ENCODE measurements at regions not wholly inside any gene's neighbourhood (a gene's known extent, or its start where the extent isn't known, plus 50 kb on each side); places are given as distances from the start of the nearest gene placed in this dataset.
A peak's percentile ranks its signal among the peaks of the same experiment; 100 is the strongest.
"Not testable (repeated sequence)": the region's sequence is repeated elsewhere in the genome, so short reads cannot be mapped to it uniquely, and the experiment has no call there.

DNA sequence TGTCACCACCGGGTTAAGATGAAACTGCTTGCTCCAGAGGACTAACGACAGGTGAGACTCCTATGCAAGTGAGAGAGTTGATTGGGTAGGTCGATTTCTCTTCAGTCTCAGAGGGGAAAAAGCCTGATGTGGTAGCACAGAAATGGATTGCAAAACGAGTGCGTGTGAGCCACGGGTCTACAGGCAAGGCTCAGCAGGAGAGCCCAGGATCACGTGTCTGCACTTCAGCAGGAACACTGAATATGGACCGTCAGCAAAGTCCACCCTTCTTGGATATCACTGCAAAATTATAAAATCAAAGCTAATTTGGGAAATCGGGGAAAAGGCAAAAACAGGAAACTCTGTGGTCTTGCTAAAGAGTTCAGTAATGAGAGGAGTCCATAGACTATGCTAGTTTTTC, 107.7 kb upstream of the ZNF648 start:
- no peak for DNase-seq (ENCODE audit: extremely low read depth in 1 of 2, low read depth in 1 of 2)

DNA sequence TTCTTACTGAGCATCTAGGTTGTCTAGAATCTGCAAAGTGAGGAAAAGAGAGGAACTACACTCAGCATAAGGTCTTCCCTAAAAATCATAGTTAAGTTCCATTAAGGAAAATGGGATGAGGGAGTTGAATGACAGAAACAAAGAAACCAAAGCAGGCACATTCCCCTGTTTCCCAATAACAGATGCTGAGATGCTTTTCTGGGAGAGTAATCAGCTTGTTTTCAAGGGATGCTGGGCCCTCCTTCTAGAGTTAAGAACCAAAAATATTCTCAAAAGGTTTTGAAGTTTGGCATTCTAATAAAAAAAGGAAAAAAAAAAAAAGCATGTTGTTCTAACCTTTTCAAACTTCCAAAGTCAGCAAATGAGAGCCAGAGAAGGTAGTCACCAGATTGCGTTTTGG, 105.2 kb upstream of the ZNF648 start:
- DNase-seq (ENCODE audit: extremely low read depth in 1 of 2, low read depth in 1 of 2) = no peak

DNA sequence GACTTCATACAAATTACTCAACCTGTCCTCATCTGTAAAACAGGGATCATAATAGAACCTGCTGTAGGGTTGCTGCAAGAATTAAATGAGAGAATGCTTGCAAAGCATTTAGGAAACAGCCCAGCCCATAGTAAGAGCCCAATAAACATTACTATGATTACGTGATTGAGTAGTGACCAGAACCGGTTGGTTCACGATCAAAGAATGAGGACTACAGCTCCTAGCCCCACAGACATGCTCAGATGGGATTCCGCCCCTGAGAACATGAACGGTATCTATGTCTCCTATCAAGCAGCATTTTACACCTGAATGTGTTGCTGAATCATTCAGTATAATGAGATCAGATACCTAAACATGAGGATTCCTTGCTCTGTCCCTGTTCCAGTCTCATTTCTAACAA, 104.8 kb upstream of the ZNF648 start:
- no peak for DNase-seq (ENCODE audit: extremely low read depth in 1 of 2, low read depth in 1 of 2)

- no peak for DNase-seq (ENCODE audit: extremely low read depth in 1 of 2, low read depth in 1 of 2)
Observed at GRCh38 chr1:182164273-182164672, 102.8 kb upstream of the ZNF648 start.

DNA sequence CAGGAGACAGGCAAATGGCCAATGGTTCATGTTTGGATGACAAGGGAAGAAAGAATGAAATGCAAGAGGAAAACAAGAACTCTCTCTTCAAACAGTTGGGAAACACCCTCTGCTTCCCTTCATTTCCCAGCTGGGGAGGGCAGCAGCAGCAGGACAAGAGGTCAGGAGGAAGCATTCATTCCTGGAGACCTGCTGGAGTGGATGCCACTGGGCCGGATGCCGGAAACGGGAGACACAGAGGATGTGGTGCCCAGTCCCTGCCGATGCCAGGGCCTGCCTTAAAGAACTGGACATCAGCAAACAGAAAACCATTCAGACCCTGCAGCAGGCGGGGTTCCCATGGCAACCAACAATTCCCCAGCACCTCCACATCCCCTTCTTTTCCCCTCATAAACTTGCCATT, 102.3 kb upstream of the ZNF648 start:
- no peak for DNase-seq (ENCODE audit: extremely low read depth in 1 of 2, low read depth in 1 of 2)

DNA sequence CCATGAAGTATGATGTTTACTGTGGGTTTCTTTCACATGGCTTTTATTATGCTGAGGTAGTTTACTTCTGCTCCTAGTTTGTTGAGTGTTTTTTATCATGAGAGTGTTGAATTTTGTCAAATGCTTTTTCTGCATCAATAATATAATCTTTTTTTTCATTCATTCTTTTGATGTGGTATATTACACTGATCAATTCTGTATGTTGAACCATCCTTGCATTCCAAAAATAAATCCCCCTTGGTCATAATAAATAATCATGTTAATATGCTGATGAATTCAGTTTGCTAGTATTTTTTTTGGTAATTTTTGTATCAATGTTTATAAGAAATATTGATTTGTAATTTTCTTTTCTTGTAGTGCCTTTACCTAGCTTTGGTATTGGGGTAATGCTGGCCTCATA, 97.9 kb upstream of the ZNF648 start:
- no peak for DNase-seq (ENCODE audit: extremely low read depth in 1 of 2, low read depth in 1 of 2)

- DNase-seq (ENCODE audit: extremely low read depth in 1 of 2, low read depth in 1 of 2) = no peak
Observed at GRCh38 chr1:182157187-182157586, 95.7 kb upstream of the ZNF648 start.

GRCh38 chr1:182154425-182154824, 92.9 kb upstream of the ZNF648 start:
- DNase-seq (ENCODE audit: extremely low read depth in 1 of 2, low read depth in 1 of 2) = not testable (repeated sequence)

DNA sequence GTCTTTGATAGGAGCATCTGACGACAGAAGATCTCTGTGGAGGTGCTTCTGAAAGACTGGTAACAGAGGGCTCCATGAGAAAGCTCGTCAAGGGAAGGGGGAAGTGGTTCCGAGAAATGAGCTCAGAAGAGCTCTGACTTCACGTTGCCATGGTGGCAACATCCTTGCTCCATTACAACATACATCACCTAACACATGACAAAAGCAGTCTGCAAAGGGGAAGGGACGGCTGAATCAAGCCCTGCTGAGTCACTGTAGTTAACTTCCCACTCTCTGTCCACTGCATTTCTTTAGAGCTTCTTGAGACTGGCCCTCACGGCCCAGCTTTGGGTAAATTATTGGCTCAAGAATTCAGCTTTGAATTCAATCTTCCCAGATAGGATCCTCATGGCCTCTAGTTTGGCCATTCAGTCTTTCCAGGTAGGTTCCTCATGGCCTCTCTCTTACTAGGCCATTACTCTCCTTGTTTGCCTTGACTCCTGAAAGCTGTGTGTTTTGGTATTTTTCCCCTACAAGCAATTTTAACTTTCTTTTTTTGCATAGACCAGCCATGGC, 88.0 kb upstream of the ZNF648 start:
- DNase-seq (ENCODE audit: extremely low read depth in 1 of 2, low read depth in 1 of 2) = peak in 1 of 2 donors; percentile 3

DNA sequence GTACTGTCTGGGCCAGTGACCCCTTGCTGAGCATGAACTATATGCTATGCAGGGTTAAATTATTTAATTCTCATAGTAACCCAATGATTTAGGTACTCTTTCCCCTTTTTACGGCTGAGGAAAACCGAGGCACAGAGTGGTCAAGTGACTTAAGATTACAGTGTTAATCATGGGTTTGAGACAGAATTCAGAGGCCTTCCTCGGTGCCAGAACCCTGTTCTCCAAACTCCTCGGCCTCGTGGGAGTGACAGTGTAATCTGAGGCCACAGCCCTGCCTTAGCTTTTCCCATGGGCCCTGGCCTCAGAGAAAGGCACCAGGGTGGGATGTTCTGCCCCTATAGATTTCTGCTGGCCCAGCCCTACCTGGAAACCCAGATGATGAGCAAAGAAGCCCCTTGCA, 86.4 kb upstream of the ZNF648 start:
- no peak for DNase-seq (ENCODE audit: extremely low read depth in 1 of 2, low read depth in 1 of 2)

- DNase-seq (ENCODE audit: extremely low read depth in 1 of 2, low read depth in 1 of 2) = no peak
Observed at GRCh38 chr1:182147136-182147820, 85.8 kb upstream of the ZNF648 start.

DNA sequence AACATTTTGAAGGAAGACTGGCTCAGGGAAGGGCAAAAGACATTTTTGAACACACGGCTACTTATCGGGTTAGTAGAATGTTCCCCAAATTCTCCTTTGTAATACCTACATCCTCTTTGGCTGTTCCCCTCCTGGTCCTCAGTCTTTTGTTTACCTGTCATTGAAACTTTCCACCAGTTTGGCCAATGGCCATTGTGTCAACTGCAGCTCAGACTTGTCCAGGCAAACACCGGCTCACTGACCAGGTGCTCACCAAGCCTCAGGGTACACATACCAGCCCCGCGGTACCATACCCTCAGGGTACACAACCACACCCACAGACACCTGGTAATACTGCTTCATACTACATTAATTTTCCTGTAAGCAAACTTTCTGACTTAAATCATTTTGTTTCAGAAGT, 84.8 kb upstream of the ZNF648 start:
- DNase-seq (ENCODE audit: extremely low read depth in 1 of 2, low read depth in 1 of 2) = no peak

GRCh38 chr1:182145441-182145840, 83.9 kb upstream of the ZNF648 start:
- DNase-seq (ENCODE audit: extremely low read depth in 1 of 2, low read depth in 1 of 2) = no peak

GRCh38 chr1:182144646-182145030, 83.1 kb upstream of the ZNF648 start:
- no peak for DNase-seq (ENCODE audit: extremely low read depth in 1 of 2, low read depth in 1 of 2)

DNA sequence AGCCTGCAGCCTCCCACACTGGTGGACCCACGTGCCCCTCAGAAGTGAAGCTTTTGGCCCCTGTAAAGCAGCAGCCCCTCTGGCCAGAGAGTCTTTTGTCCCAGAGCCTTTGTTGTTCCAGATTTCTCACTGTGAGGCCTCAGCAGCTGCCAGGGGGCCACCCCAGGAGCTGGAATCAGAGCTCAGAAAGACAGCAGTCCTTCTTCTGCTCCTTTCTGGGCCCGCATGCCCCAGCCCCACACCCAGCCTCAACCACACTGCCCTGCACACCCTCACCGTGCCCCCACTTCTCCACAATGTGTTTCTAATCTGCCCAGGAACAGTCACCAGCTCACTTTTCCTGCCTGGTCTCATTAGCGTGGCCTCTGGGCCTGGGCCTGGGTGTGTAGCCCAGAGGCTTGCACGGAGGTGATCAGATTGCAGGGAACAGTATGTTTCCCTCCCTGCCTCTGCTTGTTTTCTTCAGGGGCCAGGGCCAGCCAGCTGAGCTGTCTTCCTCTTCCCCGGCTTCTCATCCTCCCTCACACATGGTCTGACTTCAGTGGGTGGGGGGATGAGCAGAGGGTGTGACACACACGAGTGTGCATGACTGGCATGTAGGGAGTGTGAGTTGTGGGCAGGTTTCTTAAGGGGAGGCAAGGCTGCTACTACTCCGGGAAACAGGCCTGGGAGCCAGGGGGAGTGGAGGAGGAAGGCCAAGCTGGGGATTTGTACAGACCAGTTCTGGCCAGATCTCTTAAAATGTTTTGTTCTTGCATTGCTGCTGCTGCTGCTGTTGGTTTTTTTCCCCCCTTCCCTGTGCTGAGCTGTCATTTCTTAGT, 82.5 kb upstream of the ZNF648 start:
- no peak for DNase-seq (ENCODE audit: extremely low read depth in 1 of 2, low read depth in 1 of 2)

DNA sequence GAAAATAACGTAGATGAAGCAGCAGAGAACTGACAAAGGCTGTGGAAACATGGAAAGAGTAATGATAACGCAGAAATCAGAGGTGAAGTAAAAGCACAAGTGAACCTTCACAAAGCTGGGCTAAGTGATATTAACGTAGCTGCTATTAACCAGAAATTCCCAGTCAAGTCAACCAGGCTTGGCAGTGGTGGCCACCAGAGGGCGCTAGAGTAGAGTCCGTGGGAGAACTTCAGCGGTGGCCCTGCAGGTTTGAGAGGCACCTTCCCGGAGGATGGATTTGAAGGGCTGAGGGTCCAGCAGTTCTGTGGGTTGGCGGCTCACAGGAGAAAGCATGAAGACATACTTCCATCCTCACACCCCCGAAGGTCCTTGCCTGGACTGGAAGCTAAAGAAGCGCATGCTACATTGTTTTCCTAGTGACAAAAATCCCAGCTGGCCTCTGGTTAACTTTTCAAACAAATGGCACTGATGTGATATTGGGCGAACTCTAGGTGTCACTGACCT, 81.7 kb upstream of the ZNF648 start:
- peak; percentile 55 to 74 for DNase-seq (ENCODE audit: extremely low read depth in 1 of 2, low read depth in 1 of 2)

- DNase-seq (ENCODE audit: extremely low read depth in 1 of 2, low read depth in 1 of 2) = no peak
Observed at GRCh38 chr1:182142621-182143020, 81.1 kb upstream of the ZNF648 start.

- DNase-seq (ENCODE audit: extremely low read depth in 1 of 2, low read depth in 1 of 2) = no peak
Observed at GRCh38 chr1:182141040-182141439, 79.5 kb upstream of the ZNF648 start.

DNA sequence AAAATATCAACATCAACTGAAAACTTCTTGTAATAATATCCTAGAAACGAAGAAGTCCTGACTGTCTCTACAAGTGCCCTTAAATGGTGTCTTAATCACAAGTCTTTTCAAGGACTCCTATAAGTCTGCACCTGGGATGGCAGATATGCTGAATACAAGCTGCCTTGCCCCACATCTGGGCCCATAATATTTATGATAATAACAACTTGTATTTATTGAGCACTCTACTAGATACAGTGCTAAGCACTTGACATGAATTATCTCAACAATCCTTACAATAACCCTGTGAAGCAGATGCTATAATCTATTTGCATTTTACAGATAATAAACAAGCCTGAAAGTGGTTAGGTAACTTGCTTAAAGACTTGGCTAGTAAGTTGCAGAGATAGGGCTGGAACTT, 78.0 kb upstream of the ZNF648 start:
- DNase-seq (ENCODE audit: extremely low read depth in 1 of 2, low read depth in 1 of 2) = no peak

DNA sequence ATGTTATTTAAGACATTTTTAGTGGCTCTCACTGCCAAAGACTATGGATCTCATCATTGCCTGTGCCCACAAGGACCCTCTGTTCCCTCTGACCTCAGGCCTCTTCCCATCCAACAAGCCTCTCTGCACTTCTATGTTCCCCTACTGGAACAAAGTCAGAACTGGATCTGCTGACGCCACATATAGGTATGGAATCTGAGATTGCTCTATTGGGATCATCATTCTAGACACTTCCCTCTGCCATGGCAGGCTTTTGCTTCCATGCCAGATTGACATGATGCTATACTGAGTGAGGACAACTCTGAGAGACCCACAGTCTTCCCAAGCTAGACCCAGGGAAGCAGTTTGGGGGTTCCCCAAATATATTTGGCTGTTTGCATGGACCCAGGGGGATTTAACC, 76.0 kb upstream of the ZNF648 start:
- no peak for DNase-seq (ENCODE audit: extremely low read depth in 1 of 2, low read depth in 1 of 2)

GRCh38 chr1:182135946-182136345, 74.4 kb upstream of the ZNF648 start:
- DNase-seq (ENCODE audit: extremely low read depth in 1 of 2, low read depth in 1 of 2) = no peak

DNA sequence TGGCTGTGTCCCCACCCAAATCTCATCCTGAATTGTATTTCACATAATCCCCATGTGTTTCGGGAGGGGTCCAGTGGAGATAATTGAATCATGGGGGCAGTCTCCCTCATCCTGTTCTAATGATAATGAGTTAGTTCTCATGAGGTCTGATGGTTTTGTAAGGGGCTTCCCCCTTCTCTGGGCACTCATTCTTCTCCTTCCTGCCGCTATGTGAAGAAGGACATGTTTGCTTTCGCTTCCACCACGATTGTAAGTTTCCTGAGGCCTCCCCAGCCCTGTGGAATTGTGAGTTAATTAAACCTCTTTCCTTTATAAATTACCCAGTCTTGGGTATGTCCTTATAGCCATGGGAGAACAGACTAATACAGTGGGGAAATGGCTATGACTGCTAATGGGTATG, 72.7 kb upstream of the ZNF648 start:
- DNase-seq (ENCODE audit: extremely low read depth in 1 of 2, low read depth in 1 of 2) = no peak

Measured in stimulated activated CD8-positive, alpha-beta memory T cell treated with anti-CD3 and anti-CD28 coated beads, Interleukin-7, amount 100 ng/mL, for 48 hours (primary cell).